ENCODE measurements at regions not wholly inside any gene's neighbourhood (a gene's known extent, or its start where the extent isn't known, plus 50 kb on each side); places are given as distances from the start of the nearest gene placed in this dataset.

- Mint-ChIP-seq H3K27ac (no peak overlapping the region), H3K36me3 (no peaks in the 10 kb centered on the region), H3K4me3 (no peak overlapping the region), H3K27me3 (ENCODE audit: low read depth in 3 of 3) (peaks cover 0 to 4% (median 1%) of the 10 kb centered on the region in 3 donors), H3K9me3 (no peaks in the 10 kb centered on the region), H3K4me1 (peaks cover 8 to 13% of the 10 kb centered on the region in 2 donors)
- no peak for DNase-seq
Observed at GRCh38 chr2:43078781-43079755, 147.3 kb downstream of the ZFP36L2 start.

GRCh38 chr2:43078301-43078700 is 148.1 kb downstream of the ZFP36L2 start:
- DNase-seq: no peak
- H3K27me3 Mint-ChIP-seq (ENCODE audit: low read depth in 3 of 3): peaks cover 0 to 4% (median 1%) of the 10 kb centered on the region in 3 donors
- H3K36me3 Mint-ChIP-seq: no peaks in the 10 kb centered on the region
- H3K4me3 Mint-ChIP-seq: no peak overlapping the region
- no peaks in the 10 kb centered on the region for H3K9me3 Mint-ChIP-seq
- peaks cover 6 to 8% of the 10 kb centered on the region in 2 donors for H3K4me1 Mint-ChIP-seq
- H3K27ac Mint-ChIP-seq: no peak overlapping the region

DNA sequence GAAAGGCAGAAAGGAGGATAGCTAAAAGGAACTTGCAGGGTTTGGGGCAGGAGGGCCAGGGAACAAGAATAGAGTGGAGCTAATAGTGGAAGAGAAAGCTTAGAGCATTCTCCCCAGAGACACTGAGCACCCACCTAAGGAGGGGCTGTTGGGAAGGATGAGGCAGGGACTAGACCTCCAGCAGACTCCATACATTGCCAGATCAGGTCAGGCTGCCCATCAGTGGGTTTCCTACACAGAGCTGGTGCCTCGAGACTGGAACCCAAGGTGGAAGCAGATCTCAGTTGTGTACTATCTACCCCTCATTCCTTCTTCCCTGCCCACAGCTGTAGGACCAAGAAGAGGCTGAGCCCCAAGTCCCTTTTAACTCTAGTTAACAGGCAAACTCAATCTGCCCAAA is 148.5 kb downstream of the ZFP36L2 start:
- Mint-ChIP-seq H3K4me1 (peaks cover 2 to 7% of the 10 kb centered on the region in 2 donors), H3K27ac (peak overlapping the region in 1 of 6 donors; percentile 28), H3K36me3 (no peaks in the 10 kb centered on the region), H3K27me3 (ENCODE audit: low read depth in 3 of 3) (peaks cover 0 to 4% (median 1%) of the 10 kb centered on the region in 3 donors), H3K9me3 (no peaks in the 10 kb centered on the region), H3K4me3 (no peak overlapping the region)
- no peak for DNase-seq

GRCh38 chr2:43076676-43077075 is 149.7 kb downstream of the ZFP36L2 start:
- DNase-seq: no peak
- Mint-ChIP-seq H3K9me3 (no peaks in the 10 kb centered on the region), H3K27ac (no peak overlapping the region), H3K4me3 (no peak overlapping the region), H3K27me3 (ENCODE audit: low read depth in 3 of 3) (peaks cover 0 to 4% (median 0%) of the 10 kb centered on the region in 3 donors), H3K36me3 (no peaks in the 10 kb centered on the region), H3K4me1 (peaks cover 0 to 4% of the 10 kb centered on the region in 2 donors)

DNA sequence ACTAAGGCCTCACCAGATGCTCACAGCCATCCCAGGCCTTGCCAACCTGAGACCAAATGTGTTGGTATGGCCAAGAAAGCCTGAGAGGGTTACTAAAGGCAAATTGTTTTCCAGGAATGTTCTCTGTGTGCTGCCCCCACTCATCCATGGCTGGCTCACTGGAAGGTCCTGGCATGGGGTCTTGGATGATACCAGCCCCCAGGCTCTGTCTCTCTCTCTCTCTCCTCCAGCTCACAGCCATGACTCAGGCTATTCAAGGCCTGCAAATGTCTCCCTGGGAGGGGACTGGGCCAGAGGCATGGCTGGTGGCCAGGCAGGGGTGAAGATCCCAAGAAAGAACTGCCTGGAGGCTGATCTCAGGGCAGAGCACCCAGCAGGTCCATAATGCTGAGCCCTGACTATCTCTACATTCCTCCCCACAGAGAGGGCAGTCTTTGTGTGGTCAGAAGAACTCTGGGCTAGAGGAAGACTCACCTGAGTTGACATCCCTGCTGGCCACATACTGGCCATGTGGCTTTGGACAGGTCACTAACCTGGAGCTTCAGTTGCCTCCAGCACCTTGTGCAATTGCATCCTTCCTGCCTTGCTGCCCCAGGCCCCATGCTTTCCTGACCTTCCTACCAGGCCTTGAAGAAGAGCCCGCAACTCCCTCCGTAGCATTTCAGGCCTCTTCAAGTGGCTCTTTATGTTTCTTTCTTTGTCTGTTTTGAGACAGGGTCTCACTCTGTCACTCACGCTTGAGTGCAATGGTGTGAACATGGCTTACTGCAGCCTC is 150.4 kb downstream of the ZFP36L2 start:
- Mint-ChIP-seq H3K36me3 (peaks cover 0 to 1% (median 0%) of the 10 kb centered on the region in 3 donors), H3K9me3 (no peaks in the 10 kb centered on the region), H3K4me3 (no peak overlapping the region), H3K4me1 (peaks cover 0 to 4% of the 10 kb centered on the region in 2 donors), H3K27me3 (ENCODE audit: low read depth in 3 of 3) (peaks cover 0 to 4% (median 0%) of the 10 kb centered on the region in 3 donors), H3K27ac (no peak overlapping the region)
- no peak for DNase-seq

DNA sequence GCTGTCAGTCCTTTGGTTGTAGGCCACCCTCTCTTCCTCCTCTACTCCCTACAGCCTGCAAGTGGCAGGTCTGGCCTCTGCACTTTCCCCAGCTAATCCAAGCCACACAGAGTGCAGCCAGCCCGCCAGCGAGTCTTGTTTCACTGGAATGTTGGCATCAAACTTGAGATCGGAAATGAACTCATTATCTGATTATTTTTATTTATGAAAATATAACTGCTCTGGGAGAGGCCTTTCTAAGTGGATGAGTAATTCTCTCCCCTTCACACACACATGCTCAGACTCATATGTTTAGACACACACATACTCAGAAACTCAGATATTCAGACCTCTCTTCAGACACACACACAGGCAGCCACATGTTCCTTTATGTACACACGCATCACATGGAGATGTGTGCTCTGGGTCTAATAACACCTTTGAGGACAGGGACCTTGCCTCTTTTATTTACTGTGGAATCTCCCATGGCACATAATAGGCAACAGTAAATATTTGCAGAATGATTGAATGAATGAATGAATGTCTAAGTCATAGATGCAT is 151.3 kb downstream of the ZFP36L2 start:
- no peak for DNase-seq
- no peak overlapping the region for H3K27ac Mint-ChIP-seq

DNA sequence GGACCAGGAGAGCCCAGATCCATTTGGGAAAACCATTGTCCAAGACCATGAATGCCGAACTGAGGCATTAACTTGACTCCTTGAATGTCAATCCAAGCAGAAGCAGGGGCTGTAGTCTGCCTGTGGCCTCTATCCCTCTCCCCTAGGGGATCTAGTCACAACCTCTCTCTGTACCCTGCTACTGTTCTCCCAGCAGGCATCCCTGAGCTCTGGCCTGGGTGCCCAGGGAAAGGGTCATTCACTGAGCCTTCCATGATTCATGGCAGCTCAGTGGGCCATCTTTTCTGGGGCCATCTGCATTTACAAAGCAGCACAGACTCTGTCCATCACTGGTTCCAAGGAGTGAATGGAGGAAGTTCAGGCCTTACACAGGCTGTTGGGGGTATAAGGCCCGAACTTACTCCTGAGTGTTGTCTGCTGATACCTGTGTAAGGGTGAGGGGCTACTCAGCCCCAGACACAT is 151.8 kb downstream of the ZFP36L2 start:
- H3K9me3 Mint-ChIP-seq: no peaks in the 10 kb centered on the region
- peaks cover 0 to 3% (median 0%) of the 10 kb centered on the region in 3 donors for H3K27me3 Mint-ChIP-seq (ENCODE audit: low read depth in 3 of 3)
- no peaks in the 10 kb centered on the region for H3K4me1 Mint-ChIP-seq
- no peak for DNase-seq
- no peak overlapping the region for H3K27ac Mint-ChIP-seq
- H3K4me3 Mint-ChIP-seq: no peak overlapping the region
- peaks cover 0 to 3% (median 0%) of the 10 kb centered on the region in 3 donors for H3K36me3 Mint-ChIP-seq

More for the DNA sequence above, 151.3 kb downstream of the ZFP36L2 start:
- Mint-ChIP-seq H3K9me3 (no peaks in the 10 kb centered on the region), H3K4me3 (no peak overlapping the region), H3K36me3 (peaks cover 0 to 3% (median 0%) of the 10 kb centered on the region in 3 donors), H3K27me3 (ENCODE audit: low read depth in 3 of 3) (peaks cover 0 to 4% (median 0%) of the 10 kb centered on the region in 3 donors), H3K4me1 (no peaks in the 10 kb centered on the region)

GRCh38 chr2:43074052-43074451 is 152.4 kb downstream of the ZFP36L2 start:
- no peak overlapping the region for H3K4me3 Mint-ChIP-seq
- peak overlapping the region in 1 of 6 donors; percentile 23 for H3K27ac Mint-ChIP-seq
- no peaks in the 10 kb centered on the region for H3K27me3 Mint-ChIP-seq (ENCODE audit: low read depth in 3 of 3)
- no peak for DNase-seq
- H3K4me1 Mint-ChIP-seq: no peaks in the 10 kb centered on the region
- no peaks in the 10 kb centered on the region for H3K9me3 Mint-ChIP-seq
- peaks cover 0 to 3% (median 0%) of the 10 kb centered on the region in 3 donors for H3K36me3 Mint-ChIP-seq

- Mint-ChIP-seq H3K36me3 (peaks cover 0 to 3% (median 0%) of the 10 kb centered on the region in 3 donors), H3K4me1 (no peaks in the 10 kb centered on the region), H3K27ac (no peak overlapping the region), H3K4me3 (no peak overlapping the region), H3K27me3 (ENCODE audit: low read depth in 3 of 3) (no peaks in the 10 kb centered on the region), H3K9me3 (no peaks in the 10 kb centered on the region)
- no peak for DNase-seq
Observed at GRCh38 chr2:43073401-43073825, 153.0 kb downstream of the ZFP36L2 start.

GRCh38 chr2:43071599-43072550 is 154.5 kb downstream of the ZFP36L2 start:
- H3K4me3 Mint-ChIP-seq: no peak overlapping the region

DNA sequence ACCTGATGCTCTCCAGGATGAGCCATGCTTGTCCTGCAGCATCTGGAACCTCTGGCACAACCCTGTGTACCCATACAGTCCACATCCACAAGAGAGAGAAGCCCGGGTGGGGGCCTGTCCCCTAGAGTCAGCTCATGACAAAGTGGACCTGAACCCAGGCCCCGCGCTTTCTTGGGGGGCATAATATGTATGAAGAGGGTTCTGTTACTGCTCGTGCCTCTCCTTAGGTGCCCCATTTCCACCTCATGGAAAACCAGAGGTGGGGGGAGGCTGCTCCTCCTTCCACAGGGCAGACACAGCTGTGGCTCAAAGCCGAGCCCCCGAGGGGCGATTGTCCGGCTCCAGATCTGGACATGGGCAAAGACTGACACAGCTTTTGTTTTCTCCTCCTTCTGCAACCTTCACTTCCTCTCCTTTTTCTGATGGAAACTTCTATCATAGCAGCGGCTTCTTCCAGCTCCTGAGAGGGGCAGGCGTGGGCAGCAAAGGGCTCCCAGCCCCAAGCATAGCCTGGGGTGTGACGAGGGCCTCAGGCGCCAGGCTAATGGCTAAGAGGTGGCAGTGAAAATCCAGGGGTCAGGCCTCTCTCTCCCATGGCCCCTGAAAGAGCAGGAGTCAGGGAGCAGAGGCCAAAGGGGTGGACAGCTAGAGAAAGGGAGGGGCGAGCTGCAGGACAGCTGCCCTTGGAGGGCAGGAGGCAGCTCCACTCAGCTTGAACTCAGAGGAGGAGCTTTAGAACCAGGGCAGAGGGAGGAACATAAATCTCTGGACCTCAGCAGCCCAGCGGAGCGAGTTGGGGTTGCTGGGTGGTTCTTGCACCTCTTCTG is 155.5 kb downstream of the ZFP36L2 start:
- Mint-ChIP-seq H3K4me1 (peaks cover 0 to 5% of the 10 kb centered on the region in 2 donors), H3K36me3 (peaks cover 0 to 3% (median 0%) of the 10 kb centered on the region in 3 donors), H3K27ac (peak overlapping the region in 1 of 6 donors; percentile 37), H3K9me3 (no peaks in the 10 kb centered on the region), H3K27me3 (ENCODE audit: low read depth in 3 of 3) (no peaks in the 10 kb centered on the region), H3K4me3 (no peak overlapping the region)
- DNase-seq: no peak

More at GRCh38 chr2:43071599-43072550, 154.5 kb downstream of the ZFP36L2 start:
- peak overlapping the region in 1 of 6 donors; percentile 30 for H3K27ac Mint-ChIP-seq
- peaks cover 0 to 3% (median 0%) of the 10 kb centered on the region in 3 donors for H3K36me3 Mint-ChIP-seq
- H3K4me1 Mint-ChIP-seq: peaks cover 0 to 2% of the 10 kb centered on the region in 2 donors
- H3K27me3 Mint-ChIP-seq (ENCODE audit: low read depth in 3 of 3): no peaks in the 10 kb centered on the region
- no peaks in the 10 kb centered on the region for H3K9me3 Mint-ChIP-seq
- DNase-seq: no peak

DNA sequence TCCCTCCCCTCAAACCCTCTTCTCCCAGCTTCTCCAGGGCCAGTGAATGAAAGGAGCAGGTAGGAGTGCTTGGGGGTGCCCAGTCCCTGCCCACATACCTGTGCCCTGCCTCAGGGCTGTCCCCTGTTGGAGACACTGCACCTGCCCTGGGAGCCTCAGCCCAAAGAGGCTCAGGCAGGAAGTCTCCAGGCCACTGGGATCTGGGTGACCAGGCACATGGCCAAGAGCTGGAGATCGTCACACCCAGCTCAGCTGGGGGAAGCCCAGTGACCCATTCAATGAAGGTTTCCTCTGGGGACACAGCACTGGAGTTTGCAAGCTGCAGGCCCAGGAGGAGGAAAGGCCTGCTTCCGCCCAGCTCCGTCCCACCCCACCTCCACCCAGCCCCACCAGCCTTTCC is 156.4 kb downstream of the ZFP36L2 start:
- Mint-ChIP-seq H3K4me1 (peaks cover 0 to 5% of the 10 kb centered on the region in 2 donors), H3K27ac (no peak overlapping the region), H3K36me3 (peaks cover 0 to 3% (median 0%) of the 10 kb centered on the region in 3 donors), H3K4me3 (no peak overlapping the region), H3K9me3 (no peaks in the 10 kb centered on the region), H3K27me3 (ENCODE audit: low read depth in 3 of 3) (no peaks in the 10 kb centered on the region)
- DNase-seq: no peak

Measured in immature natural killer cell (primary cell).